ENCODE measurements at regions not wholly inside any gene's neighbourhood (a gene's known extent, or its start where the extent isn't known, plus 50 kb on each side); places are given as distances from the start of the nearest gene placed in this dataset.

- DNase-seq (ENCODE audit: low read depth in 2 of 2, low spot score in 1 of 2): no peak
Measured at GRCh38 chr5:34584165-34584564, 72.0 kb upstream of the RAI14 start.

- no peak for DNase-seq (ENCODE audit: low read depth in 2 of 2, low spot score in 1 of 2)
Measured at GRCh38 chr5:34585601-34586104, 70.5 kb upstream of the RAI14 start.

GRCh38 chr5:34586117-34586885 is 69.8 kb upstream of the RAI14 start:
- no peak for DNase-seq (ENCODE audit: low read depth in 2 of 2, low spot score in 1 of 2)

DNA sequence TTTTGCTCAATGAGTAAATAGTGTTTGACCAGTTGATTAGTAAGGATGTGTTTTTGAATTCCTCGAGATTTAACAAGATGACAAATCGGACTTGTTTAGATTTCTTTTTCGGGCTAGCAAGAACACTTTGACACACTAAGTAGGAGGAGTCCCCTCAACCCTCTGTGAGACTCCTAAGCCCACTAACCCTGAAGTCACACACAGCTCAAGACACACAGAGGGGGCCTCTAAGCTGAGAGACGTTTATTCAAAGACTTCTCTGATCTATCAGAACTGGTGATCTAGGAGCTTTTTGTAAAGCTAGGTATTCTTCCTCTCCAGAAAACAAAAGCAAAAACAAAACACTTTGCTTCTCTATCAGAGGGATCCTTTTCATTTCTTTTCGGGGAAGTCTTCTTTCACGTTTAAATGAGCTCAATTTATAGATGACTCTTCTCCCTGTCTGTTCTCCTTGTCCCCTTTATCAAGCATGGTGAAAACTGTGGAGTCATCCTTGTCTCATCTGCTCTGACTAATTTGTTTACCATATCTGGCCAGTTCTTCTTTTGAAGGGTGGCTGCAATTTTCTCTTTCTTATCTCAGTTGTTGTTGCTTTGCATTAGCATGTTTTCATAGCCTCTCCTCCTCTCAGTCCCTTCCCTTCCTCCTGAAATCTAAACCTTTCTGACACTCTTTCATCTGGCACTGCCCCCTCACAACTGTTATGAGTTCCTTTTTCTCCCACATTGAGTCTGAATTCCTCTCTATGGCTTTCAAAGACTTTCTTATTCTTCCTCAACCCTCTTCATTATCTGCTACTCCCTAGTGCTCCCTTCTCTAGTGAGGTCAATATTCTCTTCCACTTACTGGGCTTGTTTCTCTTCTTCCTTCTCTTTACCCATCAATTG is 68.5 kb upstream of the RAI14 start:
- DNase-seq (ENCODE audit: low read depth in 2 of 2, low spot score in 1 of 2): no peak

- DNase-seq (ENCODE audit: low read depth in 2 of 2, low spot score in 1 of 2): no peak
Measured at GRCh38 chr5:34589832-34590231, 66.3 kb upstream of the RAI14 start.

- no peak for DNase-seq (ENCODE audit: low read depth in 2 of 2, low spot score in 1 of 2)
Measured at GRCh38 chr5:34591723-34592122, 64.4 kb upstream of the RAI14 start.

GRCh38 chr5:34597034-34598027 is 58.8 kb upstream of the RAI14 start:
- no peak for DNase-seq (ENCODE audit: low read depth in 2 of 2, low spot score in 1 of 2)

DNA sequence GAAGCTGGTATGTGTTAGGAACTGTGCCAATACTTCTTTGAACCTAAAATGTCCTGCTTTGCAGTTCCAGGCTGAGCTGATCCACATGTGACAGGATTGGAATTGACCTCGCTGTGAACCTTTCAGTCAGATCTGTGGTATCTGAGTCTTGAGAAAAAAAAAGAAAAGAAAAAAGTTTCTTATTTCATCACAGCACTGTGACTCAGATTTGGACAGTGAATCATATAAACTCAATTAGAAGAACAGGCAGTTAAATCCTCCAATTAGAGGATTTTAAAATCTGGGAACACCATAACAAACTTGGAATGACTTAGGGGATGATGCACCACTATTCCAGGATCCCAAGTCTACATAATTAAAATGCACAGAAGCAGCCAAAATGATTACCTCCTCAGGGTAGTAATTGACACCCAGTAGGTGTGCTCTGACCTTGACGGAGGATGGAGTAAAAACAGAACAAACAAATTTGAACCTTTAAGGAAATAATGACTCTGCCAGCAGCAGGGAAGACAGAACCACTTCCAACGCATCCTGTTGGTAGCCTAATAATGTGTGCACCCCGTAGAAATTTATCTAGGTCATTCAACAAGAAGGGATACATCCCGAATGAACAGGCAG is 57.8 kb upstream of the RAI14 start:
- DNase-seq (ENCODE audit: low read depth in 2 of 2, low spot score in 1 of 2): no peak

DNA sequence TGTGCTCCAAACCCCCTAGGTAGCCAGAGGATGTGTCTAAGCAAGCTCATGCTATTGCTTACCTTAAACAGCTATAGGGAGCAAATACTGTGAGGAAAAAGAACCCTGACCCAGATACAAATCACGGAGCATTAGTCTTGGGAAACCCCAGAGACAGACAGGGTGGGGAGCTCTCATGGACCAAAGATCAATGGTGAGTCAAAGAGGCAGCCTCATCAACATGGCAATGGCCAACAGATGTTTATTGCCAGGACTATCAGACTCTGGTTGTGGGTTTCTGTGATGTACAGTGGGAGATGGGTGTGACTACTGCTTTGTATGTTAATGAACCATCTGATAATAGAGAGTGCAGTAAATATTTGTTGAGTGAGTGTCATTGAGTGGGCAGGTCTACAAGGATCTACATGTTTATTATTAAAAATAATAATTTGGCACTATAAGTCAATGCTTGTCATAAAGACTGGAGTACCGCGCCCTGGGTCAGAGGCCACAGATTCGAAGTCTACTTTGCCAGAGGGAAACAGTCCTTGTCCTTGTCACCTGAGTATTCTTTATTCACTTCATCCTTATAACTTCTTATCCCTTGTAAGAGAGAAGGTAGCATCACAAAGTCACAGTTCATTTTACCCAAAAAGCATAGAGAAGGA is 56.5 kb upstream of the RAI14 start:
- DNase-seq (ENCODE audit: low read depth in 2 of 2, low spot score in 1 of 2): no peak

GRCh38 chr5:34600118-34600493 is 56.0 kb upstream of the RAI14 start:
- DNase-seq (ENCODE audit: low read depth in 2 of 2, low spot score in 1 of 2): no peak

GRCh38 chr5:34603378-34603777 is 52.8 kb upstream of the RAI14 start:
- no peak for DNase-seq (ENCODE audit: low read depth in 2 of 2, low spot score in 1 of 2)

DNA sequence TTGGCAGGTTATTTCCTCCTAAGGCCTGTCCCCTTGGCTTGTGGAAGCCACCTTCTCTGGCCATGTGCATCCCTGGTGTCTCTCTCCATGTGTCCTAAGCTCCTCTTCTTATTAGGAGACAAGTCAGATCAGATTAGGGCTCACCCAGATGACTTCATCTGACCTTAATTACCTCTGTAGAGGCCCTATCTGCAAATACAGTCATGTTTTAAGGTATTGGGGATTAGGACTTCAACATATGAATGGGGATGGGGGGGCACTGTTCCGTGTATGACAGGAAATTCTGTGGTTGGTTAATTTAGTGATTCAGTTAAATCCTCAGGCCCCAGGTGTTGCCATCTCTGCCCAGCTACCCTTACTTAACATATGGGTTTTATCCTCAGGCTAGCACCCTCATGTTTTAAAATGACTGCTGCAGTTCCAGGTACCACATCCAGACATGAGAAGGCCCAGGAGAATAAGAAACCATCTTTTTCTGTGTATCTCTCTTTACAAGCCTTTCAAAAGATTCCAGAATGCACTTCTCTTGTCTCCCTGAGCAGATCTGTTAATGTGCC is 51.9 kb upstream of the RAI14 start:
- no peak for DNase-seq (ENCODE audit: low read depth in 2 of 2, low spot score in 1 of 2)

- DNase-seq (ENCODE audit: low read depth in 2 of 2, low spot score in 1 of 2): no peak
Measured at GRCh38 chr5:34606101-34606500, 50.0 kb upstream of the RAI14 start.

Measured in stimulated activated CD8-positive, alpha-beta memory T cell treated with anti-CD3 and anti-CD28 coated beads, Interleukin-4, amount 100 ng/mL, for 4 hours (primary cell).